A673 (cell line): ENCODE measurements at regions not wholly inside any gene's neighbourhood (a gene's known extent, or its start where the extent isn't known, plus 50 kb on each side); places are given as distances from the start of the nearest gene placed in this dataset.

Source experiments
- BruUV-seq: library from RNA; stranded (reverse); fragments of 400-500 nt; replicated peaks from 2 replicates; lab custom pipeline; 2021; lab: Mats Ljungman, UMichigan
- CTCF ChIA-PET: fragments of 300-600 bp; sonication (Branson Sonifier 250); formaldehyde crosslinking; loops from one replicate; lab custom pipeline; 2022; ENCODE audit warnings: antibody characterized with exemption; lab: Charles Lee
- POLR2A ChIA-PET: fragments of 300-600 bp; sonication (Branson Sonifier 250); formaldehyde crosslinking; loops from one replicate; lab custom pipeline; 2022; ENCODE audit warnings: antibody characterized with exemption; ENCODE audit not compliant: low non-redundant PET; lab: Charles Lee
- DNase-seq: peaks from one replicate; pipeline ENCODE4 v3.0.0-alpha.2; 2015; ENCODE audit warnings: low spot score
- H3K27ac ChIP-seq: fragments of 200-600 bp; sonication (generic); 2 replicates; pipeline ENCODE4 v1.5.1; 2016; ENCODE audit warnings: mixed run types, low read depth, mild to moderate bottlenecking, mixed read lengths, antibody characterized with exemption, low read length; ENCODE audit not compliant: poor library complexity, severe bottlenecking
- H3K27me3 ChIP-seq: fragments of 200-600 bp; sonication (generic); replicated peaks from 2 replicates; pipeline ENCODE4 v1.6.1; 2017; ENCODE audit warnings: mixed run types, low read depth, mild to moderate bottlenecking, mixed read lengths, antibody characterized with exemption, low read length; ENCODE audit not compliant: insufficient read depth, poor library complexity
- H3K36me3 ChIP-seq: fragments of 200-600 bp; sonication (generic); 2 replicates; pipeline ENCODE4 v1.6.1; 2016; ENCODE audit warnings: mixed run types, mild to moderate bottlenecking, mixed read lengths, antibody characterized with exemption, low read length; ENCODE audit not compliant: insufficient read depth, poor library complexity, severe bottlenecking
- H3K4me1 ChIP-seq: fragments of 200-600 bp; sonication (generic); 2 replicates; pipeline ENCODE4 v1.6.1; 2017; ENCODE audit warnings: mixed run types, mild to moderate bottlenecking, mixed read lengths, antibody characterized with exemption, low read length; ENCODE audit not compliant: insufficient read depth, poor library complexity, severe bottlenecking
- H3K4me3 ChIP-seq: fragments of 200-600 bp; sonication (generic); 2 replicates; pipeline ENCODE4 v1.5.1; 2016; ENCODE audit warnings: low read depth, mixed run types, mild to moderate bottlenecking, mixed read lengths, low read length; ENCODE audit not compliant: poor library complexity, severe bottlenecking
- H3K9me3 ChIP-seq: fragments of 200-600 bp; sonication (generic); 2 replicates; pipeline ENCODE4 v1.6.1; 2016; ENCODE audit warnings: mixed run types, low read depth, mild to moderate bottlenecking, mixed read lengths, antibody characterized with exemption, low read length; ENCODE audit not compliant: poor library complexity, severe bottlenecking
- EZH2 ChIP-seq: fragments of 200-600 bp; sonication (generic); IDR thresholded peaks from 2 replicates; pipeline ENCODE4 v1.6.1; 2017; ENCODE audit warnings: borderline replicate concordance, low read depth, mild to moderate bottlenecking, mixed read lengths, antibody characterized with exemption, low read length; ENCODE audit not compliant: poor library complexity, severe bottlenecking
- intact Hi-C: fragments of 100-400 bp; cut with micrococcal nuclease; formaldehyde crosslinking; loops from one replicate; pipeline ENCODE4 v1.10.0; 2022; ENCODE audit not compliant: unreplicated experiment
- TF ChIP-seq, protein P1 (sequence below): fragments of 300-800, 200-600 bp; sonication (generic); conservative IDR thresholded peaks from 2 replicates; pipeline ENCODE4 v1.5.1; 2017; ENCODE audit warnings: low read depth, mild to moderate bottlenecking, antibody characterized with exemption, low read length, moderate library complexity, mixed read lengths

DNA sequence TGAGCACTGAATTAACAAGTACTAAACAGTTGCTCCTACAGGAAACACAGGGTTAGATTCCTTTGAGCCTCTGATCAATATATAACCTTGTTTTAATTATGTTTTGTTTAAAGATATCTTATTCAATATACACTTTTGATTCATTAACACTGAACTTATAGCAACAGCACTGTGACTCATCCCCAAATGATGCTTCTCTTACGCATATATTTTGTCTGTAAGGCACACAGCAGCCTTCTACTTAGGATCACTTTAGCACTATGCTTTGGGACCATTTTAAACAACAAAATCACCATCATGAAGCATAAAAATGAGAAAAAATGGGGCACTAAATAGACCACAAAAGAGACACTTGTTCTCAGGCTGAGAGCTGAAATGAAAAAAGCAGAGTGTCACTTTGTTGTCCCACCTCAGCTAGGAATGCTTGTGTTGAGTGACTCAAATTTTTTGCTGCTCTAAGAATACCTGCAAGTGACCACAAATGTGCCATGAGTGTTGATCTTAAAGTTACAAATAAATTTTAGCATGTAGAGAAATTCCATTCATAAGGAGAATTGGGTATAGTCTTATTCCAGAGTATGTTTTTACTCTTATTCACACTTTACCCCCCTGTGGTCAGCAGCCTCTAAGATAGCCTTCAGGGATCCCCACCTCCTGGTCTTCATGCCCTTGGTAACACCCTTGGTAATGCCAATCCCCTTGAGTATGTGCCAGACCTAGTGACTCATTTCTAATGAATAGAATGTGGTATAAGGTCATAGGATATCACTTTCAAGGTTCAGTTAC lies 252.7 kb upstream of the IL12B start:
- CTCF ChIA-PET, result no interaction called here
- Histone ChIP-seq H3K9me3 (no peaks in the 10 kb centered on the region), H3K4me1 (no peaks in the 10 kb centered on the region), H3K4me3 (no peak overlapping the region), H3K27ac (no peak overlapping the region), H3K36me3 (no peaks in the 10 kb centered on the region), H3K27me3 (peaks cover 4% of the 10 kb centered on the region)
- intact Hi-C loops, result no loop called here
- no peak for DNase-seq
- no TSS peak for BruUV-seq
- POLR2A ChIA-PET, result interaction anchor here (0.7 kb wide), 1 partner anchor 238 kb away, joined by 10 read pairs; no protein-coding TSS in a partner anchor
- TF ChIP-seq EZH2, result no peak
- TF ChIP-seq, protein P1, sequence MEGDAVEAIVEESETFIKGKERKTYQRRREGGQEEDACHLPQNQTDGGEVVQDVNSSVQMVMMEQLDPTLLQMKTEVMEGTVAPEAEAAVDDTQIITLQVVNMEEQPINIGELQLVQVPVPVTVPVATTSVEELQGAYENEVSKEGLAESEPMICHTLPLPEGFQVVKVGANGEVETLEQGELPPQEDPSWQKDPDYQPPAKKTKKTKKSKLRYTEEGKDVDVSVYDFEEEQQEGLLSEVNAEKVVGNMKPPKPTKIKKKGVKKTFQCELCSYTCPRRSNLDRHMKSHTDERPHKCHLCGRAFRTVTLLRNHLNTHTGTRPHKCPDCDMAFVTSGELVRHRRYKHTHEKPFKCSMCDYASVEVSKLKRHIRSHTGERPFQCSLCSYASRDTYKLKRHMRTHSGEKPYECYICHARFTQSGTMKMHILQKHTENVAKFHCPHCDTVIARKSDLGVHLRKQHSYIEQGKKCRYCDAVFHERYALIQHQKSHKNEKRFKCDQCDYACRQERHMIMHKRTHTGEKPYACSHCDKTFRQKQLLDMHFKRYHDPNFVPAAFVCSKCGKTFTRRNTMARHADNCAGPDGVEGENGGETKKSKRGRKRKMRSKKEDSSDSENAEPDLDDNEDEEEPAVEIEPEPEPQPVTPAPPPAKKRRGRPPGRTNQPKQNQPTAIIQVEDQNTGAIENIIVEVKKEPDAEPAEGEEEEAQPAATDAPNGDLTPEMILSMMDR, result no peak

DNA sequence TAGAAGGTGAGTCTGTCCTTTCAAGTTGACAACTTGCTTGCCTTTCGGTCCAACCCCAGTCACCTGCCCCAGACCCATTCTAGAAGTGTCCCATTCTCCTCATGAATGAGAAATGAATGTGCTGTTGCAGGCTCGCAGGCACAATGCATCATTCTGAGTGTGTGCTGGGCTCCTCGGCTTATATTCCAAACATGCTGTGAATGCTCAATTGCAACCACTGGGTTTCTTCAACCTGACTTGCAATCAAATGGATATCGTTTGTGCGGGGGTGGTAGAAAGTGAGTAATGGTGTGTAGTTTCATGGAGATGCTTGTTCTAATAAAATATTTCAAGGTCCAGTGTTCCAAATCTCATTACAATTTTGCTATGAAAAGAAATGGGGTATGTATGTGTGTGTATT lies 256.6 kb upstream of the IL12B start:
- ChIA-PET POLR2A (no interaction called here), CTCF (no interaction called here)
- no peak overlapping the region for H3K4me3 ChIP-seq
- intact Hi-C loops, result no loop called here
- no peaks in the 10 kb centered on the region for H3K9me3 ChIP-seq
- no peak for TF ChIP-seq EZH2
- TF ChIP-seq, protein P1, result no peak
- H3K4me1 ChIP-seq, result no peaks in the 10 kb centered on the region
- H3K36me3 ChIP-seq, result no peaks in the 10 kb centered on the region
- BruUV-seq, result no TSS peak
- peaks cover 4% of the 10 kb centered on the region for H3K27me3 ChIP-seq
- DNase-seq, result no peak
- H3K27ac ChIP-seq, result no peak overlapping the region

DNA sequence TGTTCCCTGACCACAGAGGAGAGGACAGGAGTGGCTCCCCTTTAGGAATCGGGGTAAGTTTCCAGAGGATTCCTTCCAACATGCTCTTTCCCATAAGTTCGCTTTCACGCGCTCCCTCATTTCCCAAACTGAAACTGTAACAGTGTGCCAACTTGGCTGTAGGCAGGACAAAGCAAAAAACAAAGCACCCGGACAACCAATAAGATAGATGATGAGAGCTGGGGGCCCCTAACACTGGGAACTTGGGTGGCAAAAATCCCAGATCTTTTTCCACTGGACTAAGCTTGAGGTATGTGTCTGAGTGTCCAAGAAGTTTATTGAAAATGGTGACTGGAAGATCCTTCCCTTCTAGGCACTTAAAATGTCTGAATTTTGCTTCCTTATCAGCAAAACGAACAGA lies 258.7 kb upstream of the IL12B start:
- H3K9me3 ChIP-seq, result no peaks in the 10 kb centered on the region
- intact Hi-C loops, result no loop called here
- CTCF ChIA-PET, result no interaction called here
- H3K27ac ChIP-seq, result no peak overlapping the region
- no peaks in the 10 kb centered on the region for H3K27me3 ChIP-seq
- H3K36me3 ChIP-seq, result no peaks in the 10 kb centered on the region
- H3K4me3 ChIP-seq, result no peak overlapping the region
- no TSS peak for BruUV-seq
- POLR2A ChIA-PET, result no interaction called here
- TF ChIP-seq, protein P1, result no peak
- TF ChIP-seq EZH2, result no peak
- DNase-seq, result no peak
- no peaks in the 10 kb centered on the region for H3K4me1 ChIP-seq
